ENCODE measurements at regions not wholly inside any gene's neighbourhood (a gene's known extent, or its start where the extent isn't known, plus 50 kb on each side); places are given as distances from the start of the nearest gene placed in this dataset.
A peak's percentile ranks its signal among the peaks of the same experiment; 100 is the strongest.

DNA sequence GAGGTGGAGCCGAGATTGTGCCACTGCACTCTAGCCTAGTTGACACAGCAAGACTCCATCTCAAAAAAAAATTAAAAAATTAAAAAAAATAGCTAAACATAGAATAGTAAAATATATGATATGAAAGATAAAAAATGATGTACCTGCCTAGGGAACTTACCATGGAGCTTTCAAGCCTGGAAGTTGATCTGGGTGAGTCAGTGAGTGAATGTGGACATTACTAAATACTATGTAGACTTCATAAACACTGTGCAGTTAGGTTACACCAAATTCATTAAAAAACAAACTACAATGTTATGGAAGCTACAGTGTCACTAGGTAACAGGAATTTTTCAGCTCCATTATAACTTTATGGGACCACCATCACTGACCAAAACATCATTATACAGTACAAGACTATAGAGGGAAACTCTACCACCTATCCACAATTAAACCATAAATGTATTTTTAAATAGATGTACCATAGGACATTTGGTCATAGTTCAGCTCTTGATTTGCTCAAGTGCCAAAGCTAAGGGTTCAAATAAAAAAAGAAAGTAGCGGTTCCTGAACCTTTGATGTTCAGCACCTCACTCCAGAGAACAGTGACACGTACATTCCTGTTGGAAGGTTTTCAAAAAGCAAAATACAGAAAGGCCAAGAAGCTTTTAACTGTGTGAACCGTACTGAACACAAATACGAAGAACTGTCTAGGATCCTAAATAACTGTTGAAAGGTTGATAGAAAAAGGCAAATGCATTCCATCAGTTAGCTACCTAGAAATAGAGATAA is 52.4 kb upstream of the SPDEF start:
- Histone ChIP-seq H3K4me2 (ENCODE audit: insufficient read depth, low read length) (no peak overlapping the region), H3K4me1 (replicated peaks in 1 of 2; ENCODE audit: control insufficient read depth in 2 of 2, insufficient read depth in 2 of 2, low read length in 2 of 2) (peaks cover 4 to 27% of the 10 kb centered on the region in 2 experiments), H4K20me1 (replicated peaks; ENCODE audit: control insufficient read depth, insufficient read depth, low read length) (peaks cover 19% of the 10 kb centered on the region), H3K9ac (ENCODE audit: insufficient read depth in 1 of 2, low read depth in 2 of 2, low read length in 2 of 2) (no peak overlapping the region), H2AFZ (ENCODE audit: low read depth, low read length) (no peak overlapping the region), H3K27me3 (ENCODE audit: control insufficient read depth in 2 of 2, insufficient read depth in 2 of 2, low read length in 2 of 2) (no peaks in the 10 kb centered on the region), H3K36me3 (ENCODE audit: control insufficient read depth, insufficient read depth, low read length) (peaks cover 49% of the 10 kb centered on the region), H3K4me3 (no peak overlapping the region), H3K79me2 (ENCODE audit: control insufficient read depth, insufficient read depth, low read length) (peaks cover 69% of the 10 kb centered on the region), H3K9me1 (ENCODE audit: control insufficient read depth, insufficient read depth, low read length) (peaks cover 6% of the 10 kb centered on the region), H3K27ac (ENCODE audit: extremely low read depth, low read depth, low read length) (no peak overlapping the region), H3K9me3 (replicated peaks; ENCODE audit: control insufficient read depth, insufficient read depth, low read depth, low read length) (no peaks in the 10 kb centered on the region)
- CTCF ChIA-PET (ENCODE audit: low intra/inter-chr PET ratio) = interaction anchor here (0.7 to 3.5 kb wide), 4 partner anchors 15 to 148 kb away, joined by 3 to 38 read pairs (median 4); no protein-coding TSS in a partner anchor
- BruUV-seq (replicated peaks) = no TSS peak
- 96% methylated on average over 5 of the region's 5 CpGs for WGBS (ENCODE audit: insufficient coverage, low coverage, missing lambda C conversion rate)
- no peak for ATAC-seq
- no peak for DNase-seq (ENCODE audit: extremely low read depth in 1 of 4, low spot score in 3 of 4)
- in situ Hi-C loops (cut with MboI) = loop anchor here (5.0 kb wide), 3 partner anchors 81 to 446 kb away; partner anchors contain the start of gene SMIM29
- no peak for TF ChIP-seq ZNF76 (CRISPR knock-in tag; IDR thresholded peaks at IDR 0.05; ENCODE audit: borderline replicate concordance)
- TF ChIP-seq, protein P1, sequence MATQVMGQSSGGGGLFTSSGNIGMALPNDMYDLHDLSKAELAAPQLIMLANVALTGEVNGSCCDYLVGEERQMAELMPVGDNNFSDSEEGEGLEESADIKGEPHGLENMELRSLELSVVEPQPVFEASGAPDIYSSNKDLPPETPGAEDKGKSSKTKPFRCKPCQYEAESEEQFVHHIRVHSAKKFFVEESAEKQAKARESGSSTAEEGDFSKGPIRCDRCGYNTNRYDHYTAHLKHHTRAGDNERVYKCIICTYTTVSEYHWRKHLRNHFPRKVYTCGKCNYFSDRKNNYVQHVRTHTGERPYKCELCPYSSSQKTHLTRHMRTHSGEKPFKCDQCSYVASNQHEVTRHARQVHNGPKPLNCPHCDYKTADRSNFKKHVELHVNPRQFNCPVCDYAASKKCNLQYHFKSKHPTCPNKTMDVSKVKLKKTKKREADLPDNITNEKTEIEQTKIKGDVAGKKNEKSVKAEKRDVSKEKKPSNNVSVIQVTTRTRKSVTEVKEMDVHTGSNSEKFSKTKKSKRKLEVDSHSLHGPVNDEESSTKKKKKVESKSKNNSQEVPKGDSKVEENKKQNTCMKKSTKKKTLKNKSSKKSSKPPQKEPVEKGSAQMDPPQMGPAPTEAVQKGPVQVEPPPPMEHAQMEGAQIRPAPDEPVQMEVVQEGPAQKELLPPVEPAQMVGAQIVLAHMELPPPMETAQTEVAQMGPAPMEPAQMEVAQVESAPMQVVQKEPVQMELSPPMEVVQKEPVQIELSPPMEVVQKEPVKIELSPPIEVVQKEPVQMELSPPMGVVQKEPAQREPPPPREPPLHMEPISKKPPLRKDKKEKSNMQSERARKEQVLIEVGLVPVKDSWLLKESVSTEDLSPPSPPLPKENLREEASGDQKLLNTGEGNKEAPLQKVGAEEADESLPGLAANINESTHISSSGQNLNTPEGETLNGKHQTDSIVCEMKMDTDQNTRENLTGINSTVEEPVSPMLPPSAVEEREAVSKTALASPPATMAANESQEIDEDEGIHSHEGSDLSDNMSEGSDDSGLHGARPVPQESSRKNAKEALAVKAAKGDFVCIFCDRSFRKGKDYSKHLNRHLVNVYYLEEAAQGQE (IDR thresholded peaks at IDR 0.05; ENCODE audit: borderline replicate concordance) = peak; percentile 20; the same call in 1 of the 2 replicates
- TF ChIP-seq, protein P1 (CRISPR knock-in tag; IDR thresholded peaks at IDR 0.05; ENCODE audit: low read depth) = no peak
- FAIRE-seq = no peak
- POLR2A ChIA-PET = interaction anchor here (0.5 to 2.3 kb wide), 9 partner anchors 12 to 418 kb away, joined by 3 to 9 read pairs (median 3); partner anchors contain the start of gene HMGA1
- intact Hi-C loops (cut with micrococcal nuclease) = loop anchor here (1.0 to 2.0 kb wide), 5 partner anchors 48 to 446 kb away; partner anchors contain the start of gene SMIM29
